ENCODE measurements at regions not wholly inside any gene's neighbourhood (a gene's known extent, or its start where the extent isn't known, plus 50 kb on each side); places are given as distances from the start of the nearest gene placed in this dataset.

- TF ChIP-seq CTCF (IDR thresholded peaks at IDR 0.05; ENCODE audit: low read depth, low read length, missing input control) (peak; percentile 16), YY1 (IDR thresholded peaks at IDR 0.05) (peak; percentile 85), SP1 (IDR thresholded peaks at IDR 0.05) (peak; percentile 72), HNF4G (IDR thresholded peaks at IDR 0.05) (no peak)
Measured at GRCh38 chr5:109485030-109485429, 75.3 kb upstream of the PJA2 start.
